ENCODE measurements at regions not wholly inside any gene's neighbourhood (a gene's known extent, or its start where the extent isn't known, plus 50 kb on each side); places are given as distances from the start of the nearest gene placed in this dataset.

- CTCF ChIA-PET: no interaction called here
- DNase-seq: no peak
- Mint-ChIP-seq H3K4me3 (ENCODE audit: unreplicated experiment) (no peak overlapping the region), H3K4me1 (ENCODE audit: low read depth, unreplicated experiment) (no peaks in the 10 kb centered on the region), H3K27ac (ENCODE audit: unreplicated experiment) (no peak overlapping the region), H3K9me3 (ENCODE audit: unreplicated experiment) (no peaks in the 10 kb centered on the region), H3K27me3 (ENCODE audit: insufficient read depth, unreplicated experiment) (peaks cover 7% of the 10 kb centered on the region), H3K36me3 (ENCODE audit: insufficient read depth, unreplicated experiment) (no peaks in the 10 kb centered on the region)
- Histone ChIP-seq H3K36me3 (ENCODE audit: control insufficient read depth, insufficient read depth, low read length) (no peaks in the 10 kb centered on the region), H3K9me3 (no peaks in the 10 kb centered on the region), H3K4me3 (ENCODE audit: low read depth, low read length) (no peak overlapping the region), H3K4me1 (no peaks in the 10 kb centered on the region), H3K27me3 (replicated peaks; ENCODE audit: control insufficient read depth, insufficient read depth, low read length) (no peaks in the 10 kb centered on the region)
- no peak for TF ChIP-seq CTCF (IDR thresholded peaks at IDR 0.05; ENCODE audit: insufficient read depth in 1 of 2, low read depth in 1 of 2, low read length in 1 of 2, severe bottlenecking in 1 of 2, unreplicated experiment in 1 of 2)
- intact Hi-C loops (cut with micrococcal nuclease; ENCODE audit: unreplicated experiment): no loop called here
- BruUV-seq (replicated peaks): no TSS peak
- POLR2A ChIA-PET: no interaction called here
These were observed 49.8 kb upstream of the BMAL1 start for GRCh38 chr11:13227676-13228255.
